ENCODE measurements at regions not wholly inside any gene's neighbourhood (a gene's known extent, or its start where the extent isn't known, plus 50 kb on each side); places are given as distances from the start of the nearest gene placed in this dataset.

DNA sequence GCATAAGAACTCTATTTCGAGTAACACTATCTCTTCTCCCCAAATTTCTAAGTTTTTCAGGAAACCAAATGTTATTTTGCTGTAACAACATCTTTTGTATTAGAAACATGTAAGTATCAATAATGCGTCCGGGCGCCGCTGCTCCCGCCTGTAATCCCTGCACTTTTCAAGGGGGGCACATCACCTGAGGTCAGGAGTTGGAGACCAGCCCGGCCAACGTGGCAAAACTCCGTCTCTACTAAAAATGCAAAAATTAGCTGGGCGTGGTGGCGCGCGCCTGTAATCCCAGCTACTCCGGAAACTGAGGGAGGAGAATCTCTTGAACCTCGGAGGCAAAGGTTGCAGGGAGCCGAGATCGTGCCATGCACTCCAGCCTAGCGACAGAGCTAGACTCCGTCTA lies 881.1 kb upstream of the NUDT12 start:
- Histone ChIP-seq H3K9me2 (ENCODE audit: insufficient read depth) (no peaks in the 10 kb centered on the region), H3K27ac (ENCODE audit: low read depth, low read length) (no peak overlapping the region), H3K4me2 (ENCODE audit: low read length) (no peak overlapping the region), H3K36me3 (ENCODE audit: control insufficient read depth in 1 of 2, insufficient read depth in 2 of 2, low read length in 2 of 2) (no peaks in the 10 kb centered on the region), H3K4me1 (ENCODE audit: control insufficient read depth in 1 of 2, insufficient read depth in 2 of 2, low read length in 2 of 2) (no peaks in the 10 kb centered on the region), H3K9ac (ENCODE audit: low read length) (no peak overlapping the region), H2AFZ (ENCODE audit: low read depth, low read length, poor library complexity, severe bottlenecking) (no peak overlapping the region), H3K4me3 (replicated peaks in 1 of 2; ENCODE audit: low read depth in 1 of 2, low read length in 2 of 2) (no peak overlapping the region), H4K20me1 (ENCODE audit: insufficient read depth) (no peaks in the 10 kb centered on the region), H3K79me2 (ENCODE audit: insufficient read depth, low read length) (no peaks in the 10 kb centered on the region), H3K27me3 (ENCODE audit: insufficient read depth, low read length) (no peaks in the 10 kb centered on the region), H3K9me3 (ENCODE audit: control insufficient read depth in 1 of 2, insufficient read depth in 1 of 2, low read depth in 1 of 2, low read length in 2 of 2) (no peaks in the 10 kb centered on the region)
- ChIA-PET RAD21 (ENCODE audit: low non-redundant PET in 1 of 2, low total read pairs in 2 of 2, uncharacterized antibody in 2 of 2, unreplicated experiment in 2 of 2) (no interaction called here), CTCF (no interaction called here), POLR2A (no interaction called here)
- TF ChIP-seq CEBPB (IDR thresholded peaks at IDR 0.05; ENCODE audit: low read depth) (no peak), FOSL1 (IDR thresholded peaks at IDR 0.05; ENCODE audit: low read depth) (no peak), ELF1 (IDR thresholded peaks at IDR 0.05; ENCODE audit: borderline replicate concordance, low read depth) (no peak), JUND (IDR thresholded peaks at IDR 0.05) (no peak), CBX3 (IDR thresholded peaks at IDR 0.05; ENCODE audit: low read depth) (no peak), POLR2A (IDR thresholded peaks at IDR 0.05; ENCODE audit: borderline replicate concordance, extremely low read depth, insufficient read depth, insufficient read length) (no peak), ZFX (IDR thresholded peaks at IDR 0.05) (no peak), YY1 (IDR thresholded peaks at IDR 0.05; ENCODE audit: extremely low read depth, insufficient replicate concordance, low read depth, low read length) (no peak), TCF7L2 (IDR thresholded peaks at IDR 0.05; ENCODE audit: borderline replicate concordance, extremely low read depth, insufficient read depth, insufficient read length) (no peak), SP1 (IDR thresholded peaks at IDR 0.05; ENCODE audit: low read depth) (no peak), EZH2phosphoT487 (IDR thresholded peaks at IDR 0.05; ENCODE audit: borderline replicate concordance) (no peak), EZH2 (IDR thresholded peaks at IDR 0.05) (no peak)
- TF ChIP-seq, protein P1, sequence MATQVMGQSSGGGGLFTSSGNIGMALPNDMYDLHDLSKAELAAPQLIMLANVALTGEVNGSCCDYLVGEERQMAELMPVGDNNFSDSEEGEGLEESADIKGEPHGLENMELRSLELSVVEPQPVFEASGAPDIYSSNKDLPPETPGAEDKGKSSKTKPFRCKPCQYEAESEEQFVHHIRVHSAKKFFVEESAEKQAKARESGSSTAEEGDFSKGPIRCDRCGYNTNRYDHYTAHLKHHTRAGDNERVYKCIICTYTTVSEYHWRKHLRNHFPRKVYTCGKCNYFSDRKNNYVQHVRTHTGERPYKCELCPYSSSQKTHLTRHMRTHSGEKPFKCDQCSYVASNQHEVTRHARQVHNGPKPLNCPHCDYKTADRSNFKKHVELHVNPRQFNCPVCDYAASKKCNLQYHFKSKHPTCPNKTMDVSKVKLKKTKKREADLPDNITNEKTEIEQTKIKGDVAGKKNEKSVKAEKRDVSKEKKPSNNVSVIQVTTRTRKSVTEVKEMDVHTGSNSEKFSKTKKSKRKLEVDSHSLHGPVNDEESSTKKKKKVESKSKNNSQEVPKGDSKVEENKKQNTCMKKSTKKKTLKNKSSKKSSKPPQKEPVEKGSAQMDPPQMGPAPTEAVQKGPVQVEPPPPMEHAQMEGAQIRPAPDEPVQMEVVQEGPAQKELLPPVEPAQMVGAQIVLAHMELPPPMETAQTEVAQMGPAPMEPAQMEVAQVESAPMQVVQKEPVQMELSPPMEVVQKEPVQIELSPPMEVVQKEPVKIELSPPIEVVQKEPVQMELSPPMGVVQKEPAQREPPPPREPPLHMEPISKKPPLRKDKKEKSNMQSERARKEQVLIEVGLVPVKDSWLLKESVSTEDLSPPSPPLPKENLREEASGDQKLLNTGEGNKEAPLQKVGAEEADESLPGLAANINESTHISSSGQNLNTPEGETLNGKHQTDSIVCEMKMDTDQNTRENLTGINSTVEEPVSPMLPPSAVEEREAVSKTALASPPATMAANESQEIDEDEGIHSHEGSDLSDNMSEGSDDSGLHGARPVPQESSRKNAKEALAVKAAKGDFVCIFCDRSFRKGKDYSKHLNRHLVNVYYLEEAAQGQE (IDR thresholded peaks at IDR 0.05; ENCODE audit: low read depth), result no peak
- TF ChIP-seq, protein P2, sequence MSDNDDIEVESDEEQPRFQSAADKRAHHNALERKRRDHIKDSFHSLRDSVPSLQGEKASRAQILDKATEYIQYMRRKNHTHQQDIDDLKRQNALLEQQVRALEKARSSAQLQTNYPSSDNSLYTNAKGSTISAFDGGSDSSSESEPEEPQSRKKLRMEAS (IDR thresholded peaks at IDR 0.05), result no peak
- TF ChIP-seq, protein P3, sequence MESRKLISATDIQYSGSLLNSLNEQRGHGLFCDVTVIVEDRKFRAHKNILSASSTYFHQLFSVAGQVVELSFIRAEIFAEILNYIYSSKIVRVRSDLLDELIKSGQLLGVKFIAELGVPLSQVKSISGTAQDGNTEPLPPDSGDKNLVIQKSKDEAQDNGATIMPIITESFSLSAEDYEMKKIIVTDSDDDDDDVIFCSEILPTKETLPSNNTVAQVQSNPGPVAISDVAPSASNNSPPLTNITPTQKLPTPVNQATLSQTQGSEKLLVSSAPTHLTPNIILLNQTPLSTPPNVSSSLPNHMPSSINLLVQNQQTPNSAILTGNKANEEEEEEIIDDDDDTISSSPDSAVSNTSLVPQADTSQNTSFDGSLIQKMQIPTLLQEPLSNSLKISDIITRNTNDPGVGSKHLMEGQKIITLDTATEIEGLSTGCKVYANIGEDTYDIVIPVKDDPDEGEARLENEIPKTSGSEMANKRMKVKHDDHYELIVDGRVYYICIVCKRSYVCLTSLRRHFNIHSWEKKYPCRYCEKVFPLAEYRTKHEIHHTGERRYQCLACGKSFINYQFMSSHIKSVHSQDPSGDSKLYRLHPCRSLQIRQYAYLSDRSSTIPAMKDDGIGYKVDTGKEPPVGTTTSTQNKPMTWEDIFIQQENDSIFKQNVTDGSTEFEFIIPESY (IDR thresholded peaks at IDR 0.05; ENCODE audit: extremely low read depth, insufficient replicate concordance, low read length), result no peak
- TF ChIP-seq, protein P4, sequence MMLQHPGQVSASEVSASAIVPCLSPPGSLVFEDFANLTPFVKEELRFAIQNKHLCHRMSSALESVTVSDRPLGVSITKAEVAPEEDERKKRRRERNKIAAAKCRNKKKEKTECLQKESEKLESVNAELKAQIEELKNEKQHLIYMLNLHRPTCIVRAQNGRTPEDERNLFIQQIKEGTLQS (IDR thresholded peaks at IDR 0.05), result no peak
- intact Hi-C loops (cut with micrococcal nuclease), result no loop called here
- ATAC-seq, result no peak
- BruUV-seq (replicated peaks), result no TSS peak
- no peak for DNase-seq (ENCODE audit: low read depth, low spot score)

All from HCT116 (cell line).